ENCODE measurements at regions not wholly inside any gene's neighbourhood (a gene's known extent, or its start where the extent isn't known, plus 50 kb on each side); places are given as distances from the start of the nearest gene placed in this dataset.

DNA sequence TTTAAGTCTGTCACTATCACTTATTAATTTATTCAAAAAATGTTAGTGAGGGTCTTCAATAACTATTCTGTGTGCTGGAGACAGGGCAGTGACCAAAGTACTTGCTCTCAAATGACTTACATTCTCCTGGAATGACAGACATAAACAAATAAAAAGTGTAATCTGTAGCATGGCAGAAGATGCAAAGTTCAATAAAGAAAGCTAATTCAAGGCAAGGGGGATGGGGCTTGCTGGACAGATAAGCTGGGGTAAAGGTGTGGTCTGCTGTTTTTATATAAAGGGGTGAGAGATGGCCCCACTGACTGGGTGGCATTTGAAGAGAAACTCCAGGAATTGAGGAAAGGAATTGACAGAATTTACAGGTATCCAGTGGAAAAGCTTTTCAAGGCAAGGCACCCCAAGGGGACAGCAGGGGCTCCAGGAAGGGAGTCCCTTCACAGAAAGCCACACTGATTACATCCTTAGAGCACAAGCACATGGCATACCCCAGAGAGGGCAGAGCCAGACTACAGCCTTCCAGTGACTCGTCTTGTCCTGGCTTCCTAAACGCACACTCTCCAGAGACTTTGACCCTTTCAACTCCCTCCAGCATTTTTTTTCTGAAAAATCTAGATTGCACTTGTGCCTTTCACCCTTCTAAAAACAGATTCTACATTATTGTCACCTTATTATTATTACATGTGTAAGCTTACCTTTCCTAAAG is 123.7 kb upstream of the HS3ST3A1 start:
- Mint-ChIP-seq H3K4me1 (ENCODE audit: unreplicated experiment) (no peaks in the 10 kb centered on the region), H3K9me3 (ENCODE audit: unreplicated experiment) (no peaks in the 10 kb centered on the region), H3K36me3 (ENCODE audit: low read depth, unreplicated experiment) (no peaks in the 10 kb centered on the region), H3K4me3 (ENCODE audit: unreplicated experiment) (no peak overlapping the region), H3K27ac (ENCODE audit: unreplicated experiment) (no peak overlapping the region), H3K27me3 (ENCODE audit: unreplicated experiment) (no peaks in the 10 kb centered on the region)
- TF ChIP-seq, protein P1, sequence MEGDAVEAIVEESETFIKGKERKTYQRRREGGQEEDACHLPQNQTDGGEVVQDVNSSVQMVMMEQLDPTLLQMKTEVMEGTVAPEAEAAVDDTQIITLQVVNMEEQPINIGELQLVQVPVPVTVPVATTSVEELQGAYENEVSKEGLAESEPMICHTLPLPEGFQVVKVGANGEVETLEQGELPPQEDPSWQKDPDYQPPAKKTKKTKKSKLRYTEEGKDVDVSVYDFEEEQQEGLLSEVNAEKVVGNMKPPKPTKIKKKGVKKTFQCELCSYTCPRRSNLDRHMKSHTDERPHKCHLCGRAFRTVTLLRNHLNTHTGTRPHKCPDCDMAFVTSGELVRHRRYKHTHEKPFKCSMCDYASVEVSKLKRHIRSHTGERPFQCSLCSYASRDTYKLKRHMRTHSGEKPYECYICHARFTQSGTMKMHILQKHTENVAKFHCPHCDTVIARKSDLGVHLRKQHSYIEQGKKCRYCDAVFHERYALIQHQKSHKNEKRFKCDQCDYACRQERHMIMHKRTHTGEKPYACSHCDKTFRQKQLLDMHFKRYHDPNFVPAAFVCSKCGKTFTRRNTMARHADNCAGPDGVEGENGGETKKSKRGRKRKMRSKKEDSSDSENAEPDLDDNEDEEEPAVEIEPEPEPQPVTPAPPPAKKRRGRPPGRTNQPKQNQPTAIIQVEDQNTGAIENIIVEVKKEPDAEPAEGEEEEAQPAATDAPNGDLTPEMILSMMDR (IDR thresholded peaks at IDR 0.05; ENCODE audit: unreplicated experiment) = no peak
- no peak for DNase-seq (ENCODE audit: low spot score)

DNA sequence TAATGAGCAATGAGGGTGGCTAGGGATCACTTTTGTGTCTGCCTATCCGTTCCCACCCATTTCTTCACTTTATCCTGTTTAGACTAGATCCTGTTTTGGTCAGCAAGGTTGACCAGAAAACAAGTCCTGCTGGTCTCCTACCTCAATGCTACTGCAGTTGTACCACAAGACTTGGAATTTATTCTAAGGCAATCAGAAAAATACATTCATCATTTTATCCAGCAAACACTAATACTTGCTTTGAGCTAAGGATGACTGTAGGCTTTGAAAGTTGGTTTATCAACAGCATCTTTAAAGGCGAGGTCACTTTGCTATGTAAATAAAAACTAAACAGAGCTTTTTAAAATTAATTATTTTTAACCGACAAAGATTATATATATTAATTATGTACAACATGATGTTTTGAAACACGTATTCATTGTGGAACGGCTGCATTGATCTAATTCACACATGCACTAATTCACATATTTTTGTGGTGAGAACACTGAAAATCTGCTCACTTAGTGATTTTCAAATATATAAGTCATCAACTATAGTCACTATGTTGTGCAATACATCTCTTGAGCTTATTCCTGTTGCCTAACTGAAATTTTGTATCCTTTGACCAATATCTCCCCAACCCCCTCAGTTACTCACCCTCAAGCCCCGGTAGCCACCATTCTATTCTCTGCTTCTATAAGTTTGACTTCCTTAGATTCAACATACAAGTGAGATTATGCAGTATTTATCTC is 125.9 kb upstream of the HS3ST3A1 start:
- Mint-ChIP-seq H3K4me3 (ENCODE audit: unreplicated experiment) (no peak overlapping the region), H3K27ac (ENCODE audit: unreplicated experiment) (no peak overlapping the region), H3K9me3 (ENCODE audit: unreplicated experiment) (no peaks in the 10 kb centered on the region), H3K36me3 (ENCODE audit: low read depth, unreplicated experiment) (no peaks in the 10 kb centered on the region), H3K27me3 (ENCODE audit: unreplicated experiment) (no peaks in the 10 kb centered on the region), H3K4me1 (ENCODE audit: unreplicated experiment) (no peaks in the 10 kb centered on the region)
- no peak for DNase-seq (ENCODE audit: low spot score)
- TF ChIP-seq, protein P1 (IDR thresholded peaks at IDR 0.05; ENCODE audit: unreplicated experiment) = no peak

DNA sequence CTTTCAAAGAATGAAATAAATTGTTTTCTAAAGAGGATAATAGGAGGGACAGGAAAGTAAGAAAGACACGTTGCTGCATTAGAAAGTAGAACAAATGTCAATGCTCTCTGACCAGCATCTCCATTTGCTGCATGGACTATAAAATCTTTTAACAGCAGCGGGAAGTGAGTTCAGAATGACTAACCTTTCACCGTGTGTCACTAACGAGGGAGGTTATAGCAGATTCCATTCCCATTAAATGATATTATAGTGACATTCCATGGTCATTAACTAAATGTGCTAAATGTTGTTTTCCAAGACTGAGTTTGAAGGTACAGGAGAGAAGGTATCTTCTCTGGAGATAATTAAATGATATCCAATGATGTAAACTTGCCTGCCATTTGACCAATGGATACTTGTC is 127.1 kb upstream of the HS3ST3A1 start:
- TF ChIP-seq, protein P1 (IDR thresholded peaks at IDR 0.05; ENCODE audit: unreplicated experiment) = no peak
- Mint-ChIP-seq H3K27ac (ENCODE audit: unreplicated experiment) (no peak overlapping the region), H3K4me3 (ENCODE audit: unreplicated experiment) (no peak overlapping the region), H3K36me3 (ENCODE audit: low read depth, unreplicated experiment) (no peaks in the 10 kb centered on the region), H3K4me1 (ENCODE audit: unreplicated experiment) (no peaks in the 10 kb centered on the region), H3K27me3 (ENCODE audit: unreplicated experiment) (no peaks in the 10 kb centered on the region), H3K9me3 (ENCODE audit: unreplicated experiment) (no peaks in the 10 kb centered on the region)
- DNase-seq (ENCODE audit: low spot score) = no peak

DNA sequence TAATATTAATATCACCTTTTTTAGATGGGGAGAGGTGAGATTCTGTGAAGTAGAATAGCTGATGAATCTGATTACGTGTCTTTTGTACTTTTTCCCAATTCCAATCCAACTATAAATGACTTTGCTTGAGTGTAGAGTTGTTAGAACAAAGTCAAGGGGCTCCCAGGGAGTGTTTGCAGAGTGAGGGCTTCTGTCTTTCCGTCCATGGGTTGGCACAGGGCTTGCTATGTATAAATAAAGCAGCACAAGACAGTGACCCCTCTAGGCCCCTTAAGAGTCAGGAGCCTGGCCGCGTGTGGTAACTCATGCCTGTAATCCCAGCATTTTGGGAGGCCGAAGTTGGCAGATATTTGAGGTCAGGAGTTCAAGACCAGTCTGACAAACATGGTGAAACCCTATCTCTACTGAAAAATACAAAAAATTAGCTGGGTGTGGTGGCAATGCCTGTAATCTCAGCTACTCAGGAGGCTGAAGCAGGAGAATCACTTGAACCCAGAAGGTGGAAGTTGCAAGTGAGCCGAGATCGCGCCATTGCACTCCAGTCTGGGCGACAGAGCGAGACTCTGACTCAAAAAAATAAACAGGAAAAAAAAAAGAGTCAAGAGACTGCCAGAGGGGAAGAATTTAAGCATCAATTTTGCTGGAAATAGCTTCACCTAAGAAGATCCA is 127.9 kb upstream of the HS3ST3A1 start:
- Mint-ChIP-seq H3K27ac (ENCODE audit: unreplicated experiment) (no peak overlapping the region), H3K9me3 (ENCODE audit: unreplicated experiment) (no peaks in the 10 kb centered on the region), H3K4me3 (ENCODE audit: unreplicated experiment) (no peak overlapping the region), H3K36me3 (ENCODE audit: low read depth, unreplicated experiment) (no peaks in the 10 kb centered on the region), H3K27me3 (ENCODE audit: unreplicated experiment) (no peaks in the 10 kb centered on the region), H3K4me1 (ENCODE audit: unreplicated experiment) (no peaks in the 10 kb centered on the region)
- no peak for DNase-seq (ENCODE audit: low spot score)
- TF ChIP-seq, protein P1 (IDR thresholded peaks at IDR 0.05; ENCODE audit: unreplicated experiment) = no peak

DNA sequence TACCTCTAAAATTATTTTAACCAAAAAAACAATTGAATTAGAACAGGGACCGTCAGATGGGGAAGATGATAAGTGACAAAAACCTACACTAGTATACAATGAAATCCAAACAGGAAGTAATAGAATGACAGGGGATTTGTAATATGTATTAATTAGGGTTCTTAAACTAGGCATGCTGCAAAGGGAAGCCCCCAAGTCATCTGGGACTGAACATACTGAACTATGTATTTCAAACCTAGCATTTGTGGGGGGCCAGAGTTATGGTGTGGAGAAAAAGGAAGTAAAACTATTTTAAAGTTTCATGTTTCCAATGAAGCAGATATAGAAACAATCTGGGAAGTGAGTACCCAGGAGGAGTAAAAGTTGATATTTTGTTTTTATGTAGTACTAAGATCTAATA is 133.2 kb upstream of the HS3ST3A1 start:
- TF ChIP-seq, protein P1 (IDR thresholded peaks at IDR 0.05; ENCODE audit: unreplicated experiment) = no peak
- H3K36me3 Mint-ChIP-seq (ENCODE audit: low read depth, unreplicated experiment) = no peaks in the 10 kb centered on the region
- H3K4me3 Mint-ChIP-seq (ENCODE audit: unreplicated experiment) = no peak overlapping the region
- peaks cover under 1% of the 10 kb centered on the region for H3K27me3 Mint-ChIP-seq (ENCODE audit: unreplicated experiment)
- peaks cover 5% of the 10 kb centered on the region for H3K4me1 Mint-ChIP-seq (ENCODE audit: unreplicated experiment)
- no peaks in the 10 kb centered on the region for H3K9me3 Mint-ChIP-seq (ENCODE audit: unreplicated experiment)
- DNase-seq (ENCODE audit: low spot score) = no peak
- no peak overlapping the region for H3K27ac Mint-ChIP-seq (ENCODE audit: unreplicated experiment)
